Large intestine (tissue), 3 donors: ENCODE measurements at regions not wholly inside any gene's neighbourhood (a gene's known extent, or its start where the extent isn't known, plus 50 kb on each side); places are given as distances from the start of the nearest gene placed in this dataset.

Experiments
- DNase-seq, 2 donors: peaks; one replicate each; pipeline versions ENCODE4 v3.0.0 to v3.0.0-alpha.2; 2013
- H3K27ac ChIP-seq: one replicate; pipeline ENCODE4 v1.5.1; 2013; ENCODE audit warnings: low read length
- H3K27me3 ChIP-seq: 2 replicates; pipeline ENCODE4 v1.6.1; 2013; ENCODE audit warnings: low read length; ENCODE audit not compliant: control insufficient read depth, insufficient read depth
- H3K36me3 ChIP-seq: 2 replicates; pipeline ENCODE4 v1.6.1; 2013; ENCODE audit warnings: low read length; ENCODE audit not compliant: control insufficient read depth, insufficient read depth
- H3K4me1 ChIP-seq: one replicate; pipeline ENCODE4 v1.6.1; 2013; ENCODE audit warnings: low read length; ENCODE audit not compliant: control insufficient read depth, insufficient read depth
- H3K4me3 ChIP-seq: one replicate; pipeline ENCODE4 v1.5.1; 2013; ENCODE audit warnings: low read length
- H3K9me3 ChIP-seq: one replicate; pipeline ENCODE4 v1.6.1; 2013; ENCODE audit warnings: mild to moderate bottlenecking, low read depth, low read length, moderate library complexity; ENCODE audit not compliant: control insufficient read depth
- WGBS: methylation state at CpG from one replicate; pipeline ENCODE4 v1.1.5; 2013; ENCODE audit warnings: low lambda C conversion rate; ENCODE audit not compliant: insufficient coverage; 5-methylcytosine and 5-hydroxymethylcytosine counted together

- no peaks in the 10 kb centered on the region for H3K4me1 ChIP-seq
- H3K27ac ChIP-seq = no peak overlapping the region
- no peaks in the 10 kb centered on the region for H3K36me3 ChIP-seq
- H3K27me3 ChIP-seq = no peaks in the 10 kb centered on the region
- no peak for DNase-seq
- H3K9me3 ChIP-seq = no peaks in the 10 kb centered on the region
- WGBS = no CpG with 5 or more reads among the region's 5 CpGs
- no peak overlapping the region for H3K4me3 ChIP-seq
These were observed 210.9 kb upstream of the ZFP64 start for GRCh38 chr20:52402514-52402913.

DNA sequence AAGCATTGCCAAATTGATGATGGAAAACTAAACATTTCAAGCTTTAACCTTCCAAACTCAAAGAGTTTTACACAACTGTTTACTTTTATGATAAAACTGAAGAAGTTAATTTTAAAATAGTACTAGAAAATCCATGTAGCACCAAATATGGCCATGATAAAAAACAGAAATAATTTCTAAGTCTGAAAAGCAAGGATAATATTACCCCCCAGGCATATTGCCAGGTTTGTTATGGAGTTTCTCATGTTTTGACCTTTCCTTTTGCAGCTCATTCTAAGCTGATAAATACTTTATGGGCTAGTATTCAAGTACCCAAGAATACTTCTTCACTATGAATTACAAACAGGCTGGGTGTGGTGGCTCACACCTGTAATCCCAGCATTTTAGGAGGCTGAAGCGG, 209.9 kb upstream of the ZFP64 start:
- H3K9me3 ChIP-seq = no peaks in the 10 kb centered on the region
- H3K4me3 ChIP-seq = no peak overlapping the region
- no peaks in the 10 kb centered on the region for H3K27me3 ChIP-seq
- no peak overlapping the region for H3K27ac ChIP-seq
- H3K36me3 ChIP-seq = no peaks in the 10 kb centered on the region
- no peak for DNase-seq
- no peaks in the 10 kb centered on the region for H3K4me1 ChIP-seq
- no CpG with 5 or more reads among the region's 1 CpG for WGBS

DNA sequence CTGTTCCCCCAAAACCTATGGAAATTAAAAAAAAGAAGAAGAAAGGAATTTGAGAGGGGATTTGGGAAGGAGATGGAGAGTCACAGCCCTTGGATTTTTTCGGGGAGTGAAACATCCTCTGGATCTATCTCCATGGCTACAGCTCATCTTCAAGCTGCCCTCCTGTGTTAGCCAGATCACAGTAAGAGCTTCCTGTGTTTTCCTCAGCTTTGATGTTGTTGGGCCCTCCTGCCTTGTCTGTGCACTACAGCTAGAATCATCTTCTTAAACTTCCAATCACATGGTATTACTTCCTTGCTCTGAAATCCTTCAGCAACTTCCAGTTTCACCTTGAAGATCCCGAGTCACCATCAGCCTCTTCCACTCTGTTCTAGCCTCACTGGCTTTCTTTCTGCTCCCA, 207.8 kb upstream of the ZFP64 start:
- DNase-seq = no peak
- Histone ChIP-seq H3K4me1 (no peaks in the 10 kb centered on the region), H3K36me3 (no peaks in the 10 kb centered on the region), H3K27ac (no peak overlapping the region), H3K4me3 (no peak overlapping the region), H3K9me3 (no peaks in the 10 kb centered on the region), H3K27me3 (no peaks in the 10 kb centered on the region)
- 100% methylated on average over 1 of the region's 2 CpGs for WGBS

GRCh38 chr20:52389606-52390005, 198.0 kb upstream of the ZFP64 start:
- 100% methylated on average over 1 of the region's 1 CpG for WGBS
- DNase-seq = no peak
- H3K4me1 ChIP-seq = no peaks in the 10 kb centered on the region
- no peak overlapping the region for H3K4me3 ChIP-seq
- no peaks in the 10 kb centered on the region for H3K27me3 ChIP-seq
- no peaks in the 10 kb centered on the region for H3K36me3 ChIP-seq
- no peaks in the 10 kb centered on the region for H3K9me3 ChIP-seq
- no peak overlapping the region for H3K27ac ChIP-seq

- WGBS = no CpG with 5 or more reads among the region's 10 CpGs
These were observed 192.5 kb upstream of the ZFP64 start for GRCh38 chr20:52383995-52384621.

GRCh38 chr20:52382933-52383332, 191.4 kb upstream of the ZFP64 start:
- WGBS = 31% methylated on average over 4 of the region's 4 CpGs
- Histone ChIP-seq H3K36me3 (no peaks in the 10 kb centered on the region), H3K4me3 (no peak overlapping the region), H3K4me1 (no peaks in the 10 kb centered on the region), H3K27me3 (no peaks in the 10 kb centered on the region), H3K9me3 (no peaks in the 10 kb centered on the region), H3K27ac (no peak overlapping the region)
- DNase-seq = no peak

More at GRCh38 chr20:52383995-52384621, 192.5 kb upstream of the ZFP64 start:
- no peak for DNase-seq
- no peaks in the 10 kb centered on the region for H3K36me3 ChIP-seq
- no peak overlapping the region for H3K27ac ChIP-seq
- no peaks in the 10 kb centered on the region for H3K9me3 ChIP-seq
- no peak overlapping the region for H3K4me3 ChIP-seq
- H3K27me3 ChIP-seq = no peaks in the 10 kb centered on the region
- no peaks in the 10 kb centered on the region for H3K4me1 ChIP-seq

- 28% methylated on average over 2 of the region's 7 CpGs for WGBS
These were observed 188.3 kb upstream of the ZFP64 start for GRCh38 chr20:52379723-52380336.

GRCh38 chr20:52372169-52372568, 180.6 kb upstream of the ZFP64 start:
- 85% methylated on average over 3 of the region's 4 CpGs for WGBS
- DNase-seq = no peak
- Histone ChIP-seq H3K27me3 (no peaks in the 10 kb centered on the region), H3K27ac (no peak overlapping the region), H3K4me1 (no peaks in the 10 kb centered on the region), H3K4me3 (no peak overlapping the region), H3K36me3 (no peaks in the 10 kb centered on the region), H3K9me3 (no peaks in the 10 kb centered on the region)

More at GRCh38 chr20:52379723-52380336, 188.3 kb upstream of the ZFP64 start:
- Histone ChIP-seq H3K36me3 (no peaks in the 10 kb centered on the region), H3K27me3 (no peaks in the 10 kb centered on the region), H3K4me3 (no peak overlapping the region), H3K4me1 (no peaks in the 10 kb centered on the region), H3K9me3 (no peaks in the 10 kb centered on the region), H3K27ac (no peak overlapping the region)
- peak; percentile 2 to 9 for DNase-seq

GRCh38 chr20:52365688-52366087, 174.1 kb upstream of the ZFP64 start:
- no peaks in the 10 kb centered on the region for H3K4me1 ChIP-seq
- H3K27ac ChIP-seq = no peak overlapping the region
- H3K9me3 ChIP-seq = no peaks in the 10 kb centered on the region
- no peak overlapping the region for H3K4me3 ChIP-seq
- no peaks in the 10 kb centered on the region for H3K36me3 ChIP-seq
- WGBS = no CpG with 5 or more reads among the region's 7 CpGs
- no peak for DNase-seq
- H3K27me3 ChIP-seq = no peaks in the 10 kb centered on the region

DNA sequence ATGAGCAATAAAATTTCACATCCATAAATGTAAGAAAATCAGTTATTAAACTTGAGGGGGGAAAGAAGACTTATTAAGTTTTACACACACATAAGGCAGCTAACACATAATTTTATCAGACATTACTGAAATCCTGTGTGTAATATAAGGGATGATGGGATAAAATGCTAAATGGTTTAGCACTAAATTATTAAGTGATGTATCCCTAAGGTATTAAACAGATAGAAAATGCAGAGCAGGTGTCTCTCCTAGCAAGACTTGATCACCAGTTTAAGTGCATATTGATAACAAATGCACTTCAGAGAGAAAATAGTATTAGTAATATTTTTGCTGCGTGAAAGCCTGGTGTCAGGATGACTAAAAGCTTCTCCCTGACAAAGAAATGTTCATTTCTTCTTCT, 172.8 kb upstream of the ZFP64 start:
- H3K4me3 ChIP-seq = no peak overlapping the region
- WGBS = no CpG with 5 or more reads among the region's 1 CpG
- H3K27ac ChIP-seq = no peak overlapping the region
- no peaks in the 10 kb centered on the region for H3K9me3 ChIP-seq
- no peaks in the 10 kb centered on the region for H3K27me3 ChIP-seq
- no peaks in the 10 kb centered on the region for H3K4me1 ChIP-seq
- no peaks in the 10 kb centered on the region for H3K36me3 ChIP-seq
- DNase-seq = no peak

DNA sequence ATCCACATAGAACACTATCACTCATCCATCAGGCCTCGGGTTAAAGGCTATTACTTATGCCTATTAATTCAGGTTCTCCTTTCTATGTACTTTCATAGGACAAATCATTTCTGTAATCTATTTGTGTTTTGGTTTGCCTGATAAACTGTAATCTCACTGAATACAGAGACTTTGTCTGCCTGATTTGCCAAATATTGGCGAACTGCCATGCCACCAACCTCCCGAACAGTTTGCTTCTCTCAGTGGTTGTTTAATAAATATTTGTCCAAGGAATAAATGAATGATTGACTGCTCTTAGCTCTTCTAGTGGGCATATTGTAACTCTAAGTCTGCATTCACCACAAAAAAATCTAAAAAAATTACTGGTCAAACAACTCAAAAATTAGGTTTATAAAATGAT, 170.1 kb upstream of the ZFP64 start:
- Histone ChIP-seq H3K27ac (no peak overlapping the region), H3K4me1 (no peaks in the 10 kb centered on the region), H3K36me3 (no peaks in the 10 kb centered on the region), H3K9me3 (no peaks in the 10 kb centered on the region), H3K4me3 (no peak overlapping the region), H3K27me3 (no peaks in the 10 kb centered on the region)
- 90% methylated on average over 2 of the region's 3 CpGs for WGBS
- DNase-seq = no peak
